Renal cortical epithelial cell (primary cell): ENCODE measurements at regions not wholly inside any gene's neighbourhood (a gene's known extent, or its start where the extent isn't known, plus 50 kb on each side); places are given as distances from the start of the nearest gene placed in this dataset.

ENCODE experiments used
- DNase-seq: peaks from one replicate; pipeline ENCODE4 v3.0.0-alpha.2; 2011; ENCODE audit warnings: low read depth

GRCh38 chr12:125674554-125675338 is 609.5 kb downstream of the AACS start:
- no peak for DNase-seq

GRCh38 chr12:125676366-125676765 is 611.1 kb downstream of the AACS start:
- no peak for DNase-seq

DNA sequence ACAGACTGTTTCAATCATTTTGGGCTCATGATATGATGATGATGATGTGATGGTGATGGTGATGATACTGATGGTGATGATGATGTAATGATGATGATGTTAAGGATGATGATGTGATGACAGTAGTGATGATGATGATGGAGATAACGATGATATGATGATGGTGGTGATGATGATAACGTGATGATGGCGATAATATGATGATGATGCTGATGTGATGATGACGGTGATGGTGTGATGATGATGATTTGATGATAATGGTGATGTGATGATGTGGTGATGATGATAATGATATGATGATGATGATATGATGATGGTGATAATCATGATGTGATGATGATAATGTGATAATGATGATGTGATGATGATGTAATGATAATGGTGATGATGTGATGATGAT is 612.6 kb downstream of the AACS start:
- no peak for DNase-seq

DNA sequence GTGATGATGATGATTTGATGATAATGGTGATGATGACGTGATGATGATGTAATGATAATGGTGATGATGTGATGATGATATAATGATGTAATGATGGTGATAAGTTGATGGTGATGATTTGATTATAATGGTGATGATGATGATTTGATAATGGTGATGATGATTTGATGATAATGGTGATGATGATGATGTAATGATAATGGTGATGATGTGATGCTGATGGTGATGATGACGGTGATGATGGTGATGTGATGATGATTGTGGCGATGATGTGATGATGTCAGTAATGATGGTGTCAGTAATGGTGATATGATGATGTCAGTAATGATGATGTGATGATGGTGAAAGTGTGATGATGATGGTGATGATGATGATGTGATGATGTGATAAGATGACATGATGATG is 613.4 kb downstream of the AACS start:
- DNase-seq: no peak

DNA sequence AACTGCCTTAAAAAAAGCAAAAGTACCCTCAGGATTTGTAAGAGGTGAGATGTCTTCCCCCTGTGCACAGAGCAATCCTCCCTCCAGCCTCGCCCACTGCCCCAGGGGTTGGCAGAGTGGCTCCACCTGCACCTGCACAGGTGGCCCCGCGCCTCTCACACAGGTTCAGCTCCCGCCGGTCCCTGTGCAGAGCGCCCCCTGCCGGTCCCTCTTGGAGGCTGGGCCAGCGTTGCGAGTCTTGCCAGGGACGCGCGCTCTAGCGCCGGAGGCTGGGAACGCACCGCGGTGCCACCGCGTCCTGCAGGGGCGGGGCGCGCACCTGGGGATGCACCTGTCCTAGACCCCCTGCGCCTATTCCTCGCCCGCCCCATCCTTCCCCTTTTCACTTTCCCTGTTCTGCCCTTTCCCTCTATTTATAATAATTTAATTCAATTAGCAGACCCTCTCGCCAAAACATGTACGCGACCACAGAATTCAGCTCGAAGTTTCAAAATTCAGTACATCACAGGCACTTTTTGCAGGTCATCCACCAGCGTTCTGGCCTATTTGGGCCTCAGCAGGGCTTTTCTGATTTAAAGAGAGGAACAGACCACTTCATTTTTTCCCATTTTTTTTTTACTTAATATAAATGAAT is 618.6 kb downstream of the AACS start:
- no peak for DNase-seq

- DNase-seq: no peak
Observed at GRCh38 chr12:125684968-125685790, 619.9 kb downstream of the AACS start.

- DNase-seq: no peak
Observed at GRCh38 chr12:125685915-125686314, 620.7 kb downstream of the AACS start.

GRCh38 chr12:125687403-125687802 is 622.2 kb downstream of the AACS start:
- no peak for DNase-seq

- no peak for DNase-seq
Observed at GRCh38 chr12:125687820-125688219, 622.6 kb downstream of the AACS start.

- no peak for DNase-seq
Observed at GRCh38 chr12:125688223-125688622, 623.0 kb downstream of the AACS start.

- no peak for DNase-seq
Observed at GRCh38 chr12:125688881-125689280, 623.6 kb downstream of the AACS start.

DNA sequence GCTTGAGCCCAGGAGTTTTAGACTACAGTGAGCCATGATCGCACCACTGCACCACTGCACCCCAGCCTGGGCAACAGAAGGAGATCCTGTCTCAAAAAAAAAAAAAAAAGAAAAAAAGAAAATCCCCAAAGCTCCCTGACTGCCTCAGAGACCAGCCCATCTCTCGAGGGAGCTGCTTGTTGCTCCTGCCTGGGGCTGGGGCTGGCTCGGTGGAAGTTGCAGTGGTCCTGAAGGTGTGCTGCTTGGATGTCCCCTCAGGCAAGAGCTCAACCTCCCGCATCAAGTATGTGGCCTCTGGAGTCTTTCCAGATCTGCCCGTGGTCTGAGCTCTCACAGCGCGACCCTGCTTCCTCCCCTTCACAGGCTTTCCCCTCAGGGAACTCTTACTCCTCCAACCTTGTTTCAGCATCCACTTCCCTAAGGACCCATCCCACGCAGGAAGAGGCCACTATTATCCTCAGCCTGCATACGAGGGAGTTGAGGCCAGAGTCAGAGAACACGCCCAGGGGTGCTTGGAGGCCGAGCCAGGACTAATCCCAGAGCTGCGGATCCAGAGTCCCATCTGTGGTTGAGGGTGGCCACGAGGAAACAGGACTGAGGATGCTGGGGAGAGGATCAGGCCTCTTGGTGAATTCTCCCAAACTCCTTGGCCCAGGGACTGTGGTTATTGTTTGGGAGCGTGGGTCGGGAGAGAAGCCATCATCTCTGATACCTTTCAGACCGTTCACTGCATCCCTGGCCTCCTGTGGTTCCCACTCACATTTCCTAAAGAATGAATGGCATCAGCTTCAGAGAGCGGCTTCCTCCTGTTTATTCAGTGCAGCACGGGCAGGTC is 624.6 kb downstream of the AACS start:
- DNase-seq: no peak

- no peak for DNase-seq
Observed at GRCh38 chr12:125690841-125691240, 625.6 kb downstream of the AACS start.

- no peak for DNase-seq
Observed at GRCh38 chr12:125696054-125696453, 630.8 kb downstream of the AACS start.

DNA sequence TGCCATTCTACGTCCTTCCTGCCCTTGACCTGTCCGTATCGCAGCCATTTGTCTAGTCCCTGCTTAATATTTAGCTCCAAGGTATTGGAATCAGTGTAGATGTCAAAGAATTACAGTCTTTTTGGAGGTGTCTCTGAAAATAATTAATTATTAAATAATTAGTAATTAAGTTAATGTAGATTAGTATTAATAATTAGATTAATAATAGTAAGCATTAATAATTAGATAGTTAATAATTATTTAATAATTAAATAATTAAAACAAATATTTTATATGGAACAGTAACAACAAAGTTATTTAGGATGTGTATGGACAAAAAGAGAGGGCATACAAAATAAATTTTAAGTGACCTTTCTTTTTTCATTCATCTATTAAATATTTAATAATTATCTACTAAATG is 639.6 kb downstream of the AACS start:
- no peak for DNase-seq

DNA sequence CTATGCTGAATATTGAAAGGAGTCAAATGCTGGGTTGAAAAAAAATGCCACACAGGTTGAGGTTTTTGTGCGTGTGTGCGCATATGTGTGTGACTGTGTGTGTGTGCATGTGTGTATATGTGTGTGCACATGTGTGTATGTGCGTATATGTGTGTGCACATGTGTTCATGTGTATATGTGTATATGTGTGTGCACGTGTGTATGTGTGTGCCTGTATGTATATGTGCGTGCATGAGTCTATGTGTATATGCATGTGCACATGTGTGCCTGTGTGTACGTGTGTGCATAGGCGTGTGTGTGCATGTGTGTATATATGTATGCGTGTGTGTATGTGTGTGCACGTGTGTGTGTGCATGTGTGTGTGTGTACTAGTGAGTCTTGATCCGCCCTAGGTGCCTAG is 655.7 kb downstream of the AACS start:
- no peak for DNase-seq

DNA sequence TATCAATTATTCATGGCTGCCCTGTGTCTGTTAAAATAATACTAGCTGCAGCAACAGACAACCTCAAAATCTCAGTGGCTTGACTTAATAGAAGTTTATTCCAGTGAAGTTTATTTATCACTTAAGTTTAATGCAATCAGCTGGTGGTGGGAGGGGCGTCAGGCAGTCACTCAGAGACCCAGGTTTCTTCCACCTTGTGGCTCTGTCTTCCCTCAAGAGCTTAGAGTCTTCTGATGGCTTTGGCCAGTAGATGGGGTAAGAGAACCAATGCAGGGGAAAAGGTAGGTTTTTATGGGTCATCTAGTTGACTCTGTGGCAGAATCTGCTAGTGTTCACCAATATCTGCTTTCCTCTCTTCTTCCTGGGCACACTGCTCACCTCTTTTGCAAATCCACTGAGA is 668.9 kb downstream of the AACS start:
- DNase-seq: no peak

DNA sequence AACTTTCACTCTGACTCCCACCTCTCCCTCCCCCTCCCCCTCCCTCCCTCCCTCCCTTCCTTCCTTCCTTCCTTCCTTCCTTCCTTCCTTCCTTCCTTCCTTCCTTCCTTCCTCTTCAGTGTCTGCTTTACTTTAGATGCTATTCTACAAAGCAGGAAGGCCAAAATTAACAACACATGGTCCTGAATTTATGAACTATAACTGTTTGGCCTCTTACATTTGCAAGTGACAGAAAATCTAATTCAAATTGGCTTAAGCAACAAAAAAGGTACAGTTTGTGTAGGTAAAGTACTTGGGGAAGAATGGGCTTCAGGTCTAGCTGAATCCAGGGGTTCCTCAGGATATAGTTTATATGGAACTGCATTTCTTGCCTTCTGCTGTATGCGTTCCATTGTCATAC is 673.0 kb downstream of the AACS start:
- no peak for DNase-seq

DNA sequence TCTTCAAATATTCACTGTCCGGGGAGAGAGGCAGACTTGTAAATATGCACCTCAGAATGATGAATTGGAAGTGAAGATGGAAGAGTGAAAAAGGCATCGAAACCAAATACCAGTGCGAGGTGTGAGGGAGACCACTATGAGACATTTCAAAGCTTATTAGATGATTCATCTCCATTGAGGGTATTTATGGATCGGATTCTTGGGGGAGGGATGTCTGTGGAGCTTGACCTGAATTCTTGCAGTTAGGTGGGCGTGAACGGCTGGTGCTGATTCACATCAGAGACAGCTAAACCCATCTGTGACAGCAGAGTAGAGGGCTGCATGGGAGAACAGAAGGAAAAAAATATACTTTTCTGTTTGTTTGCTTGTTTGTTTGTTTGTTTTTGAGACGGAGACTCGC is 677.2 kb downstream of the AACS start:
- no peak for DNase-seq

DNA sequence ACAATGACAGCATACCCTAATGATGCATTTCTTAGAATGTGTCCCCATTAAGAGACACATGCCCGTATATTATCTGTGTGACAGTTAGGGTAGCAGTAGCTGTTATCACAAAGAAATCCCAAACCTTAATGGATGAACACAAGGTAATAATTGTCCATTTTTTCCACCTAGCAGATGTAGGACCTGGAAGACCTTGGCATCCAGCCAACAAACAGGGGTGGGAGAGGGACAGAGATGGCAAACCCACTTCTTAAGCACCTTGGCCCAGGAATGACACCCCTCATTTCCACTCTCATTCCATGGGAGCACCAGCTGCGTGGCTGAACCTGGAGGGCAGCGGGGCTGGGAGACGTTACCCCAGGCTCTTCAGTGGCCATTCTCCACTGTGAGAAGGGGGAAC is 679.0 kb downstream of the AACS start:
- no peak for DNase-seq

GRCh38 chr12:125755512-125755911 is 690.3 kb downstream of the AACS start:
- DNase-seq: no peak

- no peak for DNase-seq
Observed at GRCh38 chr12:125766091-125766490, 700.9 kb downstream of the AACS start.
